ENCODE measurements at regions not wholly inside any gene's neighbourhood (a gene's known extent, or its start where the extent isn't known, plus 50 kb on each side); places are given as distances from the start of the nearest gene placed in this dataset.

- TF ChIP-seq RAD21 (IDR thresholded peaks at IDR 0.05; ENCODE audit: low read depth) (no peak), TEAD4 (IDR thresholded peaks at IDR 0.05) (no peak), REST (IDR thresholded peaks at IDR 0.05; ENCODE audit: low read depth) (no peak)
- TF ChIP-seq, protein P1, sequence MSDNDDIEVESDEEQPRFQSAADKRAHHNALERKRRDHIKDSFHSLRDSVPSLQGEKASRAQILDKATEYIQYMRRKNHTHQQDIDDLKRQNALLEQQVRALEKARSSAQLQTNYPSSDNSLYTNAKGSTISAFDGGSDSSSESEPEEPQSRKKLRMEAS (IDR thresholded peaks at IDR 0.05) = no peak
These were observed 731.9 kb downstream of the STPG2 start for GRCh38 chr4:97411356-97411755.

Measured in Ishikawa (cell line).